HCT116 (cell line): ENCODE measurements at regions not wholly inside any gene's neighbourhood (a gene's known extent, or its start where the extent isn't known, plus 50 kb on each side); places are given as distances from the start of the nearest gene placed in this dataset.
A peak's percentile ranks its signal among the peaks of the same experiment; 100 is the strongest.
"Not testable (repeated sequence)": the region's sequence is repeated elsewhere in the genome, so short reads cannot be mapped to it uniquely, and the experiment has no call there.

Source experiments
- ATAC-seq: fragments of 200-7000 bp; cut with Tn5 transposase; 2 replicates; pipeline ENCODE4 v1.9.1; 2020; ENCODE audit warnings: mild to moderate bottlenecking, moderate library complexity
- BruUV-seq: library from RNA; stranded (reverse); fragments of 400-500 nt; replicated peaks from 2 replicates; lab custom pipeline; 2021; lab: Mats Ljungman, UMichigan
- CTCF ChIA-PET: fragments of 300-600 bp; sonication (Branson Sonifier 250); formaldehyde crosslinking; loops from one replicate; lab custom pipeline; 2021; ENCODE audit warnings: antibody characterized with exemption; lab: Charles Lee
- POLR2A ChIA-PET: fragments of 300-600, 350-600 bp; sonication (Branson Sonifier 250); formaldehyde crosslinking; loops from one replicate; lab custom pipeline; 2021; ENCODE audit warnings: antibody characterized with exemption; lab: Charles Lee
- RAD21 ChIA-PET, 2 experiments: fragments of 300-600 bp; sonication (Branson Sonifier 250); formaldehyde crosslinking; loops; one replicate each; lab custom pipeline; 2023; ENCODE audit warnings: low total read pairs in 2 of 2; ENCODE audit not compliant: uncharacterized antibody in 2 of 2, unreplicated experiment in 2 of 2, low non-redundant PET in 1 of 2; lab: Charles Lee
- DNase-seq: peaks from one replicate; pipeline ENCODE4 v3.0.0-alpha.2; 2010; ENCODE audit warnings: low read depth, low spot score
- H2AFZ ChIP-seq: fragments of 200-600 bp; shearing (Covaris generic), sonication (generic); 2 replicates; pipeline ENCODE4 v1.6.1; 2017; ENCODE audit warnings: low read depth, mixed run types, mixed read lengths, antibody characterized with exemption, low read length; ENCODE audit not compliant: poor library complexity, severe bottlenecking
- H3K27ac ChIP-seq: 2 replicates; pipeline ENCODE4 v1.5.1; 2012; ENCODE audit warnings: low read depth, low read length
- H3K27me3 ChIP-seq: fragments of 200-600 bp; sonication (generic); 2 replicates; pipeline ENCODE4 v1.6.1; 2016; ENCODE audit warnings: mixed run types, low read length, mixed read lengths; ENCODE audit not compliant: insufficient read depth
- H3K36me3 ChIP-seq, 2 experiments: fragments of 200-500 bp in 1 of 2; fragments of 200-600 bp in 1 of 2; sonication (Bioruptor generic) in 1 of 2; sonication (generic) in 1 of 2; 2 replicates each; pipeline versions ENCODE4 v1.5.1 to v1.6.1; 2014 to 2016; ENCODE audit warnings: low read length in 2 of 2, inconsistent platforms in 1 of 2, mixed read lengths in 1 of 2, mixed run types in 1 of 2; ENCODE audit not compliant: insufficient read depth in 2 of 2, control insufficient read depth in 1 of 2
- H3K4me1 ChIP-seq, 2 experiments: fragments of 200-600 bp in 1 of 2; sonication (generic) in 1 of 2; 2 replicates each; pipeline versions ENCODE4 v1.5.1 to v1.6.1; 2012 to 2017; ENCODE audit warnings: low read length in 2 of 2, inconsistent platforms in 1 of 2, mild to moderate bottlenecking in 1 of 2, mixed read lengths in 1 of 2, mixed run types in 1 of 2, moderate library complexity in 1 of 2; ENCODE audit not compliant: insufficient read depth in 2 of 2, control insufficient read depth in 1 of 2
- H3K4me2 ChIP-seq: fragments of 200-600 bp; sonication (generic); 2 replicates; pipeline ENCODE4 v1.6.1; 2017; ENCODE audit warnings: mixed run types, low read length, mixed read lengths
- H3K4me3 ChIP-seq, 2 experiments: fragments of 200-600 bp in 1 of 2; sonication (generic) in 1 of 2; replicated peaks in 1 of 2; 2 replicates each; pipeline ENCODE4 v1.5.1; 2011 to 2016; ENCODE audit warnings: low read length in 2 of 2, control low read depth in 1 of 2, low read depth in 1 of 2, mild to moderate bottlenecking in 1 of 2, mixed read lengths in 1 of 2, mixed run types in 1 of 2
- H3K79me2 ChIP-seq: fragments of 200-600 bp; sonication (generic); 2 replicates; pipeline ENCODE4 v1.6.1; 2017; ENCODE audit warnings: mild to moderate bottlenecking, mixed run types, low read length, moderate library complexity, mixed read lengths; ENCODE audit not compliant: insufficient read depth
- H3K9ac ChIP-seq: fragments of 200-600 bp; sonication (generic); 2 replicates; pipeline ENCODE4 v1.6.1; 2016; ENCODE audit warnings: low read length, mixed read lengths
- H3K9me2 ChIP-seq: fragments of 200-600 bp; sonication (generic), shearing (Covaris generic); 2 replicates; pipeline ENCODE4 v1.6.1; 2017; ENCODE audit warnings: mixed run types, mild to moderate bottlenecking, moderate library complexity; ENCODE audit not compliant: insufficient read depth
- H3K9me3 ChIP-seq, 2 experiments: fragments of 200-500 bp in 1 of 2; fragments of 200-600 bp in 1 of 2; sonication (Bioruptor generic) in 1 of 2; sonication (generic) in 1 of 2; 2 replicates each; pipeline ENCODE4 v1.6.1; 2014 to 2017; ENCODE audit warnings: low read length in 2 of 2, mixed read lengths in 2 of 2, inconsistent platforms in 1 of 2, low read depth in 1 of 2, mild to moderate bottlenecking in 1 of 2, mixed run types in 1 of 2, moderate library complexity in 1 of 2; ENCODE audit not compliant: control insufficient read depth in 1 of 2, insufficient read depth in 1 of 2
- H4K20me1 ChIP-seq: fragments of 200-600 bp; sonication (generic), shearing (Covaris generic); 2 replicates; pipeline ENCODE4 v1.6.1; 2017; ENCODE audit warnings: mixed run types, mild to moderate bottlenecking, moderate library complexity; ENCODE audit not compliant: insufficient read depth
- SIN3A ChIP-seq: IDR thresholded peaks from 2 replicates; pipeline ENCODE4 v1.6.1; 2012; ENCODE audit warnings: low read depth
- SRF ChIP-seq: IDR thresholded peaks from 2 replicates; pipeline ENCODE4 v1.6.1; 2012; ENCODE audit warnings: low read depth
- YY1 ChIP-seq: IDR thresholded peaks from 2 replicates; pipeline ENCODE4 v1.6.1; 2011; ENCODE audit warnings: low read length, low read depth, moderate library complexity, mild to moderate bottlenecking; ENCODE audit not compliant: insufficient replicate concordance; ENCODE audit errors: extremely low read depth
- intact Hi-C: fragments of 100-400 bp; cut with micrococcal nuclease; formaldehyde crosslinking; loops from 2 replicates; pipeline ENCODE4 v1.10.0; 2022
- TF ChIP-seq, protein P1 (sequence below), 3 experiments: fragments of 200-600 bp in 1 of 3; sonication (generic) in 1 of 3; IDR thresholded peaks in 2 of 3; conservative IDR thresholded peaks in 1 of 3; 2 replicates each; pipeline ENCODE4 v1.5.1; 2012 to 2017; ENCODE audit warnings: low read depth in 2 of 3, low read length in 2 of 3, antibody characterized with exemption in 1 of 3, borderline replicate concordance in 1 of 3, control low read depth in 1 of 3, mild to moderate bottlenecking in 1 of 3, mixed read lengths in 1 of 3, mixed run types in 1 of 3, moderate library complexity in 1 of 3; ENCODE audit not compliant: insufficient read depth in 1 of 3

DNA sequence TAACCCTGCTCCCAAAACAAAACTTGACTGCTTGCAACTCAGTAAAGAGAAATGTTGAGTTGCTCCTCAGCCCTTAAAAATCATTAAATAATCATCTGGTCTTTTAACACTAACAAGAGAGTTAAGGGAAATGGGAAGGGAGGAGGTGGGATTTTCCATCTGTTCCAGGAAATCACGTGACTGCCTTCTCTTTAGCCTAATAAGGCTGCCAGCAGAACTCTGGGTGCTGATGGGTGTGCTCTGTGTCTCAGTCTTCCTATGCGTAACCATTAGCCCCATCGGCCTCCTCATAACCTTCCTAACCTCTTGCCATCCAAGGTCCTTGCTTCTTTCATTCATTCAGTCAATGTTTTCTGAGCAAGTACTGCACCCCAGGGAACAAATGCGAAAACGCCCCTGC lies 104.6 kb downstream of the ZNF22 start:
- H3K27me3 ChIP-seq: peaks cover 23% of the 10 kb centered on the region
- TF ChIP-seq SRF: peak; percentile 41; the same call in 1 of the 2 replicates
- H3K4me3 ChIP-seq, H2AFZ ChIP-seq, H3K9me3 ChIP-seq, RAD21 ChIA-PET, POLR2A ChIA-PET, DNase-seq, CTCF ChIA-PET, H3K9me2 ChIP-seq, H3K9ac ChIP-seq, intact Hi-C loops, H3K4me1 ChIP-seq, H4K20me1 ChIP-seq, H3K4me2 ChIP-seq, H3K27ac ChIP-seq, BruUV-seq, ATAC-seq, H3K79me2 ChIP-seq, H3K36me3 ChIP-seq: not testable (repeated sequence)

- DNase-seq (no peak), ATAC-seq (no peak)
- BruUV-seq: no TSS peak
- H3K9me3 ChIP-seq: no peaks in the 10 kb centered on the region
- H3K4me3 ChIP-seq: no peak overlapping the region
- no peaks in the 10 kb centered on the region for H4K20me1 ChIP-seq
- H3K27me3 ChIP-seq: peaks cover 13% of the 10 kb centered on the region
- POLR2A ChIA-PET: no interaction called here
- no peak overlapping the region for H3K4me2 ChIP-seq
- no peaks in the 10 kb centered on the region for H3K9me2 ChIP-seq
- CTCF ChIA-PET: no interaction called here
- no peaks in the 10 kb centered on the region for H3K79me2 ChIP-seq
- TF ChIP-seq, protein P1, sequence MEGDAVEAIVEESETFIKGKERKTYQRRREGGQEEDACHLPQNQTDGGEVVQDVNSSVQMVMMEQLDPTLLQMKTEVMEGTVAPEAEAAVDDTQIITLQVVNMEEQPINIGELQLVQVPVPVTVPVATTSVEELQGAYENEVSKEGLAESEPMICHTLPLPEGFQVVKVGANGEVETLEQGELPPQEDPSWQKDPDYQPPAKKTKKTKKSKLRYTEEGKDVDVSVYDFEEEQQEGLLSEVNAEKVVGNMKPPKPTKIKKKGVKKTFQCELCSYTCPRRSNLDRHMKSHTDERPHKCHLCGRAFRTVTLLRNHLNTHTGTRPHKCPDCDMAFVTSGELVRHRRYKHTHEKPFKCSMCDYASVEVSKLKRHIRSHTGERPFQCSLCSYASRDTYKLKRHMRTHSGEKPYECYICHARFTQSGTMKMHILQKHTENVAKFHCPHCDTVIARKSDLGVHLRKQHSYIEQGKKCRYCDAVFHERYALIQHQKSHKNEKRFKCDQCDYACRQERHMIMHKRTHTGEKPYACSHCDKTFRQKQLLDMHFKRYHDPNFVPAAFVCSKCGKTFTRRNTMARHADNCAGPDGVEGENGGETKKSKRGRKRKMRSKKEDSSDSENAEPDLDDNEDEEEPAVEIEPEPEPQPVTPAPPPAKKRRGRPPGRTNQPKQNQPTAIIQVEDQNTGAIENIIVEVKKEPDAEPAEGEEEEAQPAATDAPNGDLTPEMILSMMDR (IDR thresholded peaks at IDR 0.05 in 2 of 3, conservative IDR thresholded peaks at IDR 0.05 in 1 of 3; ENCODE audit: borderline replicate concordance in 1 of 3, insufficient read depth in 1 of 3, low read depth in 2 of 3, low read length in 2 of 3): no peak
- TF ChIP-seq YY1 (no peak), SIN3A (no peak)
- TF ChIP-seq, all 23 proteins: peak for 0
- RAD21 ChIA-PET: no interaction called here
- Histone ChIP-seq H3K27ac (no peak overlapping the region), H3K36me3 (no peaks in the 10 kb centered on the region), H3K9ac (no peak overlapping the region), H2AFZ (no peak overlapping the region), H3K4me1 (no peaks in the 10 kb centered on the region)
- intact Hi-C loops: no loop called here
Measured at GRCh38 chr10:45106236-45106856, 105.6 kb downstream of the ZNF22 start.
